ENCODE measurements at regions not wholly inside any gene's neighbourhood (a gene's known extent, or its start where the extent isn't known, plus 50 kb on each side); places are given as distances from the start of the nearest gene placed in this dataset.

DNA sequence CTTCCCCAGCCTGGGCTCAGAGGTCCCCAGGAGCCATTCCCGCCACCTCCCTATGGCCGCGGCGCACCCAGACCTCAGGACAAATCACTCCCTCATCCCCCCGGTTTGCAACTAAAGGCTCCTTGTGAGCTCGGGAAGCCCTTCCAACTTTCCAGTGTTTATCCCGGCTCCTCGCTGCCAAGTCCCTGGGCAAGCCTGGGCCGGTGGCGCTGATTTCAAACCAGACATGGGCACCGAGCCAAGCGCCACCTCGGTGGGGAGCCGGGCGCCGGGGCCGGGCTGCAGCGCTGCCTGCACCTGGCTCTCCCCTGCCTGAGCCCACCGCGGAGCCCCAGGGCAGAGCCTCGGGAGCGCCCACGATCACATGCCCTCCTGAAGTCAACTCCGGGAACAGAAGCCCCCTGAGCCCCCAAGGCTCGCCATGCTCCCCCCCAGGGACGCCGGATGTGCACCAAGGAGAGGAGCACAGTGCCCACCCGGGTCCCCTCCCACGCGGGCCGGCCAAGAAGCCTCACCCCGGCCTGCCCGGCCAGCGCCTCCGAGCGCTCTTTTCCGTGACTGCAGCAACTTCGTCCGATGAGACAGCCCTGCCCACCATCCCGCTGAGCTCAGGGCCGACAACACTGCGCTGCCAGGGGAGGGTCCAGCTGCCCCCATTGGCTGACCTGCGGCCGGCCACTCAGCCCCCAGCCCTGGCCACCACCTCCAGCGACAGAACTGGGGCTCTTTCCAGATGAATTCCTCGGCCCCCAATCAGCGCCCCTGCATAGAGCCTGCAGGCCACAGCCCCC, 50.0 kb downstream of the NCOR2 start:
- Histone ChIP-seq H3K4me3 (ENCODE audit: insufficient read depth, low read length, poor library complexity, severe bottlenecking) (no peak overlapping the region), H3K79me2 (ENCODE audit: insufficient read depth, low read length) (peaks cover 4% of the 10 kb centered on the region; the same call in 1 of the 2 replicates), H3K4me2 (ENCODE audit: low read depth, low read length, poor library complexity, severe bottlenecking) (no peak overlapping the region), H3K9ac (ENCODE audit: low read length) (no peak overlapping the region), H3K27me3 (ENCODE audit: low read length) (no peaks in the 10 kb centered on the region), H3K27ac (ENCODE audit: low read depth, low read length) (no peak overlapping the region), H2AFZ (ENCODE audit: low read depth, low read length, severe bottlenecking) (no peak overlapping the region), H3K36me3 (ENCODE audit: low read length) (no peaks in the 10 kb centered on the region), H3K9me2 (replicated peaks; ENCODE audit: insufficient read depth, low read length) (no peaks in the 10 kb centered on the region), H3F3A (ENCODE audit: insufficient read depth) (no peaks in the 10 kb centered on the region), H4K20me1 (ENCODE audit: low read depth, low read length) (no peaks in the 10 kb centered on the region; the same call in 1 of the 2 replicates), H3K9me3 (ENCODE audit: insufficient read depth, low read length) (no peaks in the 10 kb centered on the region)
- TF ChIP-seq, protein P1, sequence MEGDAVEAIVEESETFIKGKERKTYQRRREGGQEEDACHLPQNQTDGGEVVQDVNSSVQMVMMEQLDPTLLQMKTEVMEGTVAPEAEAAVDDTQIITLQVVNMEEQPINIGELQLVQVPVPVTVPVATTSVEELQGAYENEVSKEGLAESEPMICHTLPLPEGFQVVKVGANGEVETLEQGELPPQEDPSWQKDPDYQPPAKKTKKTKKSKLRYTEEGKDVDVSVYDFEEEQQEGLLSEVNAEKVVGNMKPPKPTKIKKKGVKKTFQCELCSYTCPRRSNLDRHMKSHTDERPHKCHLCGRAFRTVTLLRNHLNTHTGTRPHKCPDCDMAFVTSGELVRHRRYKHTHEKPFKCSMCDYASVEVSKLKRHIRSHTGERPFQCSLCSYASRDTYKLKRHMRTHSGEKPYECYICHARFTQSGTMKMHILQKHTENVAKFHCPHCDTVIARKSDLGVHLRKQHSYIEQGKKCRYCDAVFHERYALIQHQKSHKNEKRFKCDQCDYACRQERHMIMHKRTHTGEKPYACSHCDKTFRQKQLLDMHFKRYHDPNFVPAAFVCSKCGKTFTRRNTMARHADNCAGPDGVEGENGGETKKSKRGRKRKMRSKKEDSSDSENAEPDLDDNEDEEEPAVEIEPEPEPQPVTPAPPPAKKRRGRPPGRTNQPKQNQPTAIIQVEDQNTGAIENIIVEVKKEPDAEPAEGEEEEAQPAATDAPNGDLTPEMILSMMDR (IDR thresholded peaks at IDR 0.05; ENCODE audit: insufficient read depth, low read length, poor library complexity, severe bottlenecking), result no peak
- TF ChIP-seq EZH2phosphoT487 (conservative IDR thresholded peaks at IDR 0.05; ENCODE audit: low read length), result no peak

GRCh38 chr12:124516850-124517249, 50.6 kb downstream of the NCOR2 start:
- Histone ChIP-seq H3K36me3 (ENCODE audit: low read length) (no peaks in the 10 kb centered on the region), H3K4me2 (ENCODE audit: low read depth, low read length, poor library complexity, severe bottlenecking) (no peak overlapping the region), H3K79me2 (ENCODE audit: insufficient read depth, low read length) (peaks cover 4% of the 10 kb centered on the region; the same call in 1 of the 2 replicates), H3K27me3 (ENCODE audit: low read length) (no peaks in the 10 kb centered on the region), H3K9ac (ENCODE audit: low read length) (no peak overlapping the region), H3K27ac (ENCODE audit: low read depth, low read length) (no peak overlapping the region), H2AFZ (ENCODE audit: low read depth, low read length, severe bottlenecking) (no peak overlapping the region), H3K4me3 (ENCODE audit: insufficient read depth, low read length, poor library complexity, severe bottlenecking) (no peak overlapping the region), H3K9me2 (replicated peaks; ENCODE audit: insufficient read depth, low read length) (no peaks in the 10 kb centered on the region), H3K9me3 (ENCODE audit: insufficient read depth, low read length) (no peaks in the 10 kb centered on the region), H4K20me1 (ENCODE audit: low read depth, low read length) (no peaks in the 10 kb centered on the region; the same call in 1 of the 2 replicates), H3F3A (ENCODE audit: insufficient read depth) (no peaks in the 10 kb centered on the region)
- TF ChIP-seq EZH2phosphoT487 (conservative IDR thresholded peaks at IDR 0.05; ENCODE audit: low read length), result no peak
- TF ChIP-seq, protein P1 (IDR thresholded peaks at IDR 0.05; ENCODE audit: insufficient read depth, low read length, poor library complexity, severe bottlenecking), result no peak

GRCh38 chr12:124515981-124516380, 51.4 kb downstream of the NCOR2 start:
- no peak overlapping the region for H3K9ac ChIP-seq (ENCODE audit: low read length)
- TF ChIP-seq EZH2phosphoT487 (conservative IDR thresholded peaks at IDR 0.05; ENCODE audit: low read length), result no peak
- TF ChIP-seq, protein P1 (IDR thresholded peaks at IDR 0.05; ENCODE audit: insufficient read depth, low read length, poor library complexity, severe bottlenecking), result no peak
- peaks cover 4% of the 10 kb centered on the region; the same call in 1 of the 2 replicates for H3K79me2 ChIP-seq (ENCODE audit: insufficient read depth, low read length)
- H2AFZ ChIP-seq (ENCODE audit: low read depth, low read length, severe bottlenecking), result no peak overlapping the region
- H3K4me3 ChIP-seq (ENCODE audit: insufficient read depth, low read length, poor library complexity, severe bottlenecking), result no peak overlapping the region
- H3K27me3 ChIP-seq (ENCODE audit: low read length), result no peaks in the 10 kb centered on the region
- H3F3A ChIP-seq (ENCODE audit: insufficient read depth), result no peaks in the 10 kb centered on the region
- H3K9me2 ChIP-seq (replicated peaks; ENCODE audit: insufficient read depth, low read length), result no peaks in the 10 kb centered on the region
- no peaks in the 10 kb centered on the region for H3K9me3 ChIP-seq (ENCODE audit: insufficient read depth, low read length)
- no peak overlapping the region for H3K27ac ChIP-seq (ENCODE audit: low read depth, low read length)
- H3K4me2 ChIP-seq (ENCODE audit: low read depth, low read length, poor library complexity, severe bottlenecking), result no peak overlapping the region
- no peaks in the 10 kb centered on the region; the same call in 1 of the 2 replicates for H4K20me1 ChIP-seq (ENCODE audit: low read depth, low read length)
- no peaks in the 10 kb centered on the region for H3K36me3 ChIP-seq (ENCODE audit: low read length)

Data from SU-DHL-6 (cell line).